DMS53 treated with DMSO at 0.1 percent for 48 hours (cell line): ENCODE measurements at regions not wholly inside any gene's neighbourhood (a gene's known extent, or its start where the extent isn't known, plus 50 kb on each side); places are given as distances from the start of the nearest gene placed in this dataset.
A peak's percentile ranks its signal among the peaks of the same experiment; 100 is the strongest.
"Not testable (repeated sequence)": the region's sequence is repeated elsewhere in the genome, so short reads cannot be mapped to it uniquely, and the experiment has no call there.

Source experiments
- DNase-seq: peaks from one replicate; lab custom pipeline; 2025; ENCODE audit not compliant: unreplicated experiment; lab: John Stamatoyannopoulos, UW

GRCh38 chr4:97309121-97309520 lies 834.2 kb downstream of the STPG2 start:
- no peak for DNase-seq

- no peak for DNase-seq
These were observed 826.1 kb downstream of the STPG2 start for GRCh38 chr4:97317201-97317600.

- DNase-seq: no peak
These were observed 825.6 kb downstream of the STPG2 start for GRCh38 chr4:97317671-97318070.

- DNase-seq: not testable (repeated sequence)
These were observed 817.5 kb downstream of the STPG2 start for GRCh38 chr4:97325751-97326150.

- no peak for DNase-seq
These were observed 812.4 kb downstream of the STPG2 start for GRCh38 chr4:97330917-97331316.

GRCh38 chr4:97334348-97334747 lies 808.9 kb downstream of the STPG2 start:
- no peak for DNase-seq

- DNase-seq: no peak
These were observed 793.6 kb downstream of the STPG2 start for GRCh38 chr4:97349468-97350186.

GRCh38 chr4:97353876-97354275 lies 789.4 kb downstream of the STPG2 start:
- no peak for DNase-seq

GRCh38 chr4:97359826-97360225 lies 783.5 kb downstream of the STPG2 start:
- no peak for DNase-seq

- DNase-seq: no peak
These were observed 782.5 kb downstream of the STPG2 start for GRCh38 chr4:97360733-97361132.

GRCh38 chr4:97367878-97368277 lies 775.4 kb downstream of the STPG2 start:
- DNase-seq: peak; percentile 72

GRCh38 chr4:97370568-97370967 lies 772.7 kb downstream of the STPG2 start:
- DNase-seq: peak; percentile 16

GRCh38 chr4:97374526-97374925 lies 768.8 kb downstream of the STPG2 start:
- no peak for DNase-seq

- no peak for DNase-seq
These were observed 756.3 kb downstream of the STPG2 start for GRCh38 chr4:97386969-97387368.

- no peak for DNase-seq
These were observed 748.6 kb downstream of the STPG2 start for GRCh38 chr4:97394653-97395052.

GRCh38 chr4:97396097-97396496 lies 747.2 kb downstream of the STPG2 start:
- DNase-seq: no peak

- no peak for DNase-seq
These were observed 746.7 kb downstream of the STPG2 start for GRCh38 chr4:97396605-97397004.

- DNase-seq: no peak
These were observed 738.3 kb downstream of the STPG2 start for GRCh38 chr4:97404876-97405523.

GRCh38 chr4:97411356-97411755 lies 731.9 kb downstream of the STPG2 start:
- DNase-seq: no peak

- no peak for DNase-seq
These were observed 730.9 kb downstream of the STPG2 start for GRCh38 chr4:97412331-97412730.

GRCh38 chr4:97414161-97414560 lies 729.1 kb downstream of the STPG2 start:
- no peak for DNase-seq

- no peak for DNase-seq
These were observed 710.7 kb downstream of the STPG2 start for GRCh38 chr4:97432551-97432950.
